NCI-H2227 (cell line): ENCODE measurements at regions not wholly inside any gene's neighbourhood (a gene's known extent, or its start where the extent isn't known, plus 50 kb on each side); places are given as distances from the start of the nearest gene placed in this dataset.

ENCODE experiments used
- DNase-seq: peaks from one replicate; lab custom pipeline; 2025; ENCODE audit not compliant: unreplicated experiment; lab: John Stamatoyannopoulos, UW

DNA sequence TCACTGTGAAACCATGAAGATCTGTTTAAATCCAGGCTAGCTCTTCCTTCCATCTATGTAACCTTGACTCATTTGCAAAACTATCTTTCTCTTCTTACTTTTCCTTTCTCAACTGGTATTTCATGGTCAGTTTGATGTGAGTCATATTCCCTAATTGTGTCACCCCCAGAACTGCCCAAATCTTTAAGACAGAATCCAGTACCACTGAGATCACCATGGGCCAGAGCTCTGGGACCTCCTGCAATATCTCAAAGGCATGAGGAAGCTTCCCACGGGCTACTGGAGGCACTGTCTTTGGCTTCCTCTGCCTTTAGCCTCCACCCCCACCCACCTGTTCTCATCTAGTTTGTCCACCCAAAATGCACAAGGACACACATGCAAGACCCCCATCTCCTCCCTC, 274.4 kb upstream of the FMN2 start:
- no peak for DNase-seq

DNA sequence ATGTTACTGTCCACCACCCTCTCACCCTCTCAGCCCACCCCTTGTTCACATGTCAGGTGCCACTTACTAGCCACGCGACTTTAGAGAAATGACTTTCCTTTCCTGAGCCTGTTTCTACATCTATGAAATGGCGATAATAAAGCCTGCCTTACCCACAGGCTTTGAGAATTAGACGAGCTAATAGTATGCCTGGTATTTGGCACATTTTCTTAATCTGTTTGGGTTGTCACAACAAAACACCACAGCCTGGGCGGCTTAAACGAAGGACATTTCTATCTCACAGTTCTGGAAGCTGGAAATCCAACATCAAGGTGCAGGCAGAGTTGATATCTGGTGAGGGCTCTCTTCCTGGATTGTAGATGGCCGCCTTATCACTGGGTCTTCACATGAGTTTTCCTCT, 273.9 kb upstream of the FMN2 start:
- DNase-seq, result no peak

GRCh38 chr1:239819096-239819495, 272.6 kb upstream of the FMN2 start:
- DNase-seq, result no peak

GRCh38 chr1:239819756-239820250, 271.9 kb upstream of the FMN2 start:
- DNase-seq, result no peak

DNA sequence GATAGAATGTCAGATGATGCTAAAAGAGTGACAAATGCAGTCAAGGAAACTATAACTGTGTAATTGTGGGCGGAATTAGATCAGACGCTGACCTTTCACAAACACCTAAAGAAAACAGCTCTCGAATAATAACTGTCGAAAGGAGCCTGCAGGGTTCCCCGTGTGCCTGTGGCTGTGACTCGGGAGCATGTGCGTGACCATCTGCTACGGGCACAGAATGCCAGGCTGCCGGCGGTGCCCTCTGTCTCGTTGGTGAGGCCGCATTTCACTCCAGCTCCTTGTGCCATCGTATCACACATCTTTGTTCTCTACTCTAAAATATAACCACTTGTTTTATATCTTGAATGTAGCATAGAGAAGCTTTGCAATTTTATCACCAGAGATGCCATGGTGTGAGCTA, 267.8 kb upstream of the FMN2 start:
- no peak for DNase-seq

DNA sequence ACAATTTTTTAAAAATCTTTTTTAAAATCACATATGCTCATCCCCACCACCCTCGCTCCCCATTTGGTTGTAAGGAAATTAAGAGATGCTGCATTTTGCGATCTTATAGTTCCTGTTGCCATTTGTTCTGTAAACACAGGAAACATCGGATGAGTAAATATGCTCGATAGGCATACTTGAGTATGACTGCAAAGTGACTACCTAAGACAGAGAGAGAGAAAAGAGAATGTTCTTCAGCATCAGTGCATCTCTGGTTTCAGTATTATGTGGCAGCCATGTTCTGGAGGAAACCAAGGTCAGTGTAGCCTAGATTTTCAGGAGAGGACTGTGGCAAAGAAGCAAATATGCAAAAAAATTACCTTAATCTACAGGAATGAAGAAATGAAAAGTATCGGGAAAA, 265.5 kb upstream of the FMN2 start:
- DNase-seq, result no peak

DNA sequence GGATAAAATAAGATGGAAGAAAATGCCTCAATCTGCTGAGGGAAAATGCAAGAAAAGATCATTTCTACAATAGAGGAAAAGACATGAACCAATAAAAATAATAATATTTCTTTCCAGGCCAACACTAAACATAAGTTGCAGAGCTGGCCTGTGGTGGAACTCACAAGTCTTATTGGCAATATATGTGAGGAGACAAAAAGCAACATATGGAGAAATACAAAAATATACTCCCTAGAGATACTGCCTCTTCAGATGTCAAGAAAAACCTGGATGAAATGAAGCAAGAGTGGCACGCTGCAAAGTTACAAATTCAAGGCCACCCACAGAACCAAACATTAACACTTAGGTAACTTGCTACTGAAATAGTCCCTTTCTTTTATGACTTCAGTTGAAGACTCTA, 264.9 kb upstream of the FMN2 start:
- DNase-seq, result no peak

DNA sequence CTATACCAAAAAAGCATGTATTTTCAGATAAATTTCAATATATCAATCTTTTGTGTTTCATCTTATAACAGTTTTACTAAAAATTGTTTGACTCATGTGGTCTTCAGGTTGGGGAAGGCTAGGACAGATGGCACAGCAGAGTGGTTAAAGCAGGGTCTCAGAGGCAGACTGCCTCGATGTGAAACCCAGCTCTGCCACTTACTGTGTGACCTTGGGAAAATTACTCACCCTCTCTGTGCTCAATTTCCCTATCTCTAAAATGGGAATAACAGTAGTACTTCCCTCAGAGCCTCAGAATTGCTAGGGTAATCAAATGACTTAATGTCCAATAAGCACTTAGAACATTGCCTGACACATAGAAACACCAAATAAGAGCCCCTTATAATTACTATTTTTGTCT, 262.1 kb upstream of the FMN2 start:
- no peak for DNase-seq

GRCh38 chr1:239831577-239832355, 259.9 kb upstream of the FMN2 start:
- no peak for DNase-seq

DNA sequence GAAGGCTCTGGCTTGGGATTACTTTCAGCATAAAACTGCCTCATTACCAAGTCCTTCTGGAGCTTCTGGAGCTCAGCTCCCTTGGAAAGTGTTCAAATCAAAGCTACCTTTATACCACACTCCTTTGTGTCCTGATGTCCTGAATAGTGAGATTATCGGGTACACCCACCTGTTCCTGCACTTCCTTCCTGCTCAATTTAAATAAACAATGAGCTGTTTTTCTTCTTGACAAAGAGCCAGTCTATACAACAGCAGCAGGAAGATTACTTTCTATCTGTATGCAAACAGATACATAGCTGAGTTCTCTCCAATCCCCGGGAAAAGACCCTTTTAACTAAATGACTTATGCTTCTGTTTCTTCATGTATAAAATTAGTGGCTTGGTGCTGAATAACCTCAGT, 258.0 kb upstream of the FMN2 start:
- DNase-seq, result no peak

DNA sequence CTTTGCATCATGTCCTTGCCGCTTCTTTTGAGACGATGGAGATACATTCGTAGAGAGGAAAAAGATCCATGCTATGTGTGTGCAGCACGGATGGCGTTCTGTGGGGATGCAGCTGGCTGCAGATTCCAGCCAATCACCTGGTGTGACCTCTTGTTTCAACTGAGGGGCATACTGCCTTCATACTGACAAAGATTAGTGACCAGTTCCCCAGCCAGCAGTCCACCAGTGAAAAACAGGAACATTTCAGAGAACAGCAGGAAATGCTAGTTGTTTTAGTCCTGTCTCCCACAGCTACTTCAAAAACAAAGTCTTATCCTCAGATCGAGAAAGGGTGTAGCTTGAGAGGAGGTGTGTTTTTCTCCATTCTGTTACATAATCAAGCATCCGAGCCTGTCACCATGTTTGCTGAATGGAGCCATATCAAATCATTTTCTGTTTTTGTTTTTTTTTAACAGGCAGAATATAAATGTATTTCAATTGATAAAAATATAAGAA, 255.7 kb upstream of the FMN2 start:
- no peak for DNase-seq

DNA sequence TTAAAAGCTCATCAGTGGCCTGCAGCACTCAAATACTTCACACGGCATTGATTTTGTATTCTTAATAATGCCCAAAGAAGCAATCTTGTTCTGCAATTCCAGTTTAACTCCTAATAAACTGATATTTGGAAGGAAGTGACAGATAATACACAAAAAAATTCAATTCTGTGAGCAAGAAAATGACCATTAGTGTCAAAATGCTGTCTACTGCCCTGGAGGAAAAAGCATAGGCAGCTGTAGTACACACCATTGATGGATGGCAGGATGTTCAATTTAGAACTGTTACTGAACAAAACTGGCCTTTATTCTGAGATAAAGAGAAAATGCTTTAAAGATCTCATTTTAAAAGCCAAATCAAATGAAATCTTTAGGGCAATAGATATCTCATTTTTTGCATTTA, 251.3 kb upstream of the FMN2 start:
- no peak for DNase-seq

- no peak for DNase-seq
Measured at GRCh38 chr1:239840790-239841189, 250.9 kb upstream of the FMN2 start.

DNA sequence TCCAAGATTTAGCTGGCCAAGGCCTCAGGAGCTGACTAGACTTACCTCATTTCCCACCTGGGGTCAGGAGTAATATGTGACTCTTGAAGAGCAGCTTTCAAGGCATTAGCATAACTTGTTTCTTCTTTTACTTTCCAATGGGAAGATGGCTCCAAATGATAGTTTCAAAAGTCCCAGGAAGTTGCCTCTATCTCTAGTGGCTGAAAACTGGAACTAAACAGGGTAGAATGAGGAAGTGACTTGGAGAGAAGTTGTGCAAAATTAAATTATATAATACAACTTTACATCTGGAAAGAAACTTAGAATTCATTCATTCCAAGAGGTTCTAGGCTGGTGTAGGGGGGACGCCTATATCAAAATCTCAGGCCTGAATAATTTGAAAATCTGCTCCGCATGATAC, 250.1 kb upstream of the FMN2 start:
- no peak for DNase-seq

- DNase-seq, result no peak
Measured at GRCh38 chr1:239843541-239843940, 248.1 kb upstream of the FMN2 start.

GRCh38 chr1:239844833-239845232, 246.8 kb upstream of the FMN2 start:
- DNase-seq, result no peak

GRCh38 chr1:239854922-239855321, 236.8 kb upstream of the FMN2 start:
- DNase-seq, result peak; percentile 49

GRCh38 chr1:239856067-239856466, 235.6 kb upstream of the FMN2 start:
- no peak for DNase-seq

DNA sequence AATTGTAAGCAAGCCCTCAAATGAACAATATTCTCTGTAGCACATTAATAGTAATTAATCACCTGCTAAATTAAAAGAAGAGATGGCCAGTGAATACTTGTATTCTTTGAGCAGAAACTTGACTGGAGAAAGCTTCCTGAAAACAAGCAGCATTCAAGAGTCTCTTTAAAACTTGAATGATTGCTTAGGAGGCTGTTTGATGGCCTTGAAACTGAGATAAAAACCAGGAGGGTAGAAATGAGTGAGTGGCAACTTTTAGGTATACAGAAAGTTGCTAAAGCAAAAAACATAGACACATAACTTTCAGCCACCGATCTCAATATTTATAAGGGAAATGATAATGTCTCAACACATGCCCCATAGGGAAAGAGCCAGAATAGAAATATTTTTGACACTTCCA, 234.8 kb upstream of the FMN2 start:
- DNase-seq, result no peak

DNA sequence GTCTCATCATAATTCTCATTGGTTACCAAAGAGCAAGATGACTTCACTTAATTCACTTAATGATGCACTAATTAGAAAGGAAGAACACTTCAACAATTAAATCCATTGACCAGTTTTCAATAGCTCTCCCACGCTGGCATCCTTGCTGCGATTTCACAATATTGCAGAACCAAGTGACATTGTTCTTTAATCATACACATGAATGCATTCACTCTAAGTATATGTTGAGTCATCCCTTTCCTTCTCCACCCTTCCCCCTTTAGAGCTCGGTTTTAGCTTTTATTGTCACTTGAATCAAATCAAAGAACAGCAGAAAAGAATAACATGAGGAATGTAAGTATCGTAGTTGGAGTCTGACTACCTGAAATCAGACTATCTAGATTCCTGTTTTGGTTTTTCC, 233.6 kb upstream of the FMN2 start:
- DNase-seq, result peak; percentile 37

GRCh38 chr1:239858529-239858928, 233.2 kb upstream of the FMN2 start:
- no peak for DNase-seq

GRCh38 chr1:239861985-239862384, 229.7 kb upstream of the FMN2 start:
- DNase-seq, result no peak
